ENCODE measurements at regions not wholly inside any gene's neighbourhood (a gene's known extent, or its start where the extent isn't known, plus 50 kb on each side); places are given as distances from the start of the nearest gene placed in this dataset.
"Not testable (repeated sequence)": the region's sequence is repeated elsewhere in the genome, so short reads cannot be mapped to it uniquely, and the experiment has no call there.

GRCh38 chr4:62627141-62627540, 1427.0 kb downstream of the ADGRL3 start:
- FAIRE-seq, result no peak

GRCh38 chr4:62622089-62622488, 1422.0 kb downstream of the ADGRL3 start:
- no peak for FAIRE-seq

- no peak for FAIRE-seq
These were observed 1419.8 kb downstream of the ADGRL3 start for GRCh38 chr4:62619971-62620370.

GRCh38 chr4:62618042-62618441, 1417.9 kb downstream of the ADGRL3 start:
- no peak for FAIRE-seq

- no peak for FAIRE-seq
These were observed 1401.6 kb downstream of the ADGRL3 start for GRCh38 chr4:62601737-62602136.

- FAIRE-seq, result not testable (repeated sequence)
These were observed 1395.1 kb downstream of the ADGRL3 start for GRCh38 chr4:62595265-62595664.

- FAIRE-seq, result no peak
These were observed 1391.6 kb downstream of the ADGRL3 start for GRCh38 chr4:62591756-62592155.

GRCh38 chr4:62588671-62589070, 1388.5 kb downstream of the ADGRL3 start:
- FAIRE-seq, result no peak

GRCh38 chr4:62571494-62571893, 1371.4 kb downstream of the ADGRL3 start:
- no peak for FAIRE-seq

- FAIRE-seq, result no peak
These were observed 1360.7 kb downstream of the ADGRL3 start for GRCh38 chr4:62560858-62561257.

GRCh38 chr4:62550121-62550520, 1350.0 kb downstream of the ADGRL3 start:
- no peak for FAIRE-seq

- peak; percentile 75 for FAIRE-seq
These were observed 1349.5 kb downstream of the ADGRL3 start for GRCh38 chr4:62549601-62550000.

GRCh38 chr4:62548765-62549164, 1348.6 kb downstream of the ADGRL3 start:
- no peak for FAIRE-seq

- FAIRE-seq, result no peak
These were observed 1348.0 kb downstream of the ADGRL3 start for GRCh38 chr4:62548108-62548524.

GRCh38 chr4:62544428-62544827, 1344.3 kb downstream of the ADGRL3 start:
- no peak for FAIRE-seq

GRCh38 chr4:62543002-62543401, 1342.9 kb downstream of the ADGRL3 start:
- no peak for FAIRE-seq

GRCh38 chr4:62533573-62533972, 1333.4 kb downstream of the ADGRL3 start:
- no peak for FAIRE-seq

GRCh38 chr4:62531731-62532130, 1331.6 kb downstream of the ADGRL3 start:
- no peak for FAIRE-seq

- FAIRE-seq, result no peak
These were observed 1331.1 kb downstream of the ADGRL3 start for GRCh38 chr4:62531264-62531663.

- no peak for FAIRE-seq
These were observed 1328.7 kb downstream of the ADGRL3 start for GRCh38 chr4:62528874-62529273.

GRCh38 chr4:62526671-62527070, 1326.5 kb downstream of the ADGRL3 start:
- FAIRE-seq, result no peak

GRCh38 chr4:62523256-62523655, 1323.1 kb downstream of the ADGRL3 start:
- no peak for FAIRE-seq

- FAIRE-seq, result no peak
These were observed 1322.1 kb downstream of the ADGRL3 start for GRCh38 chr4:62522273-62522672.

- FAIRE-seq, result no peak
These were observed 1317.6 kb downstream of the ADGRL3 start for GRCh38 chr4:62517716-62518115.

GRCh38 chr4:62513306-62513705, 1313.2 kb downstream of the ADGRL3 start:
- FAIRE-seq, result no peak

GRCh38 chr4:62512271-62512670, 1312.1 kb downstream of the ADGRL3 start:
- no peak for FAIRE-seq
